GM18502 (cell line): ENCODE measurements at regions not wholly inside any gene's neighbourhood (a gene's known extent, or its start where the extent isn't known, plus 50 kb on each side); places are given as distances from the start of the nearest gene placed in this dataset.

ENCODE experiments used
- ATAC-seq: cut with Tn5 transposase; IDR thresholded peaks from one replicate; pipeline ENCODE4 v1.9.1; 2021; ENCODE audit warnings: mild to moderate bottlenecking; ENCODE audit not compliant: unreplicated experiment, poor library complexity

GRCh38 chr1:115577513-115577912 lies 64.3 kb upstream of the VANGL1 start:
- ATAC-seq, result no peak

DNA sequence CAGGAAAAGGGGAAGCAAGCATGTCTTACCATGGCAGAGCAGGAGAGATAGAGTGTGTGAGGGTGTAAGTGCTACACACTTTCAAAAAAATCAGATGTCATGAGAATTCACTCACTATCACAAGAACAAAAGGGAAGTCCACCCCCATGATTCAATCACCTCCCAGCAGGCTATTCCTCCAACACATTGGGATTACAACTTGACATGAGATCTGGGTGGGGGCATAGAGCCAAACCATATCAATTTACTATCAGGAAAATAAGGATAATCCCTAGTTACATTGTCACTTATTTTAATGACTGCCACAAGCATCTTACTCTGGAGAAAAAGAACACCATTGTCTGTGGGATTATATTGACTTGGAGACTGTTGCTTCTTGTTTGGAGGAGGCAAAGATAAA lies 66.1 kb upstream of the VANGL1 start:
- no peak for ATAC-seq

DNA sequence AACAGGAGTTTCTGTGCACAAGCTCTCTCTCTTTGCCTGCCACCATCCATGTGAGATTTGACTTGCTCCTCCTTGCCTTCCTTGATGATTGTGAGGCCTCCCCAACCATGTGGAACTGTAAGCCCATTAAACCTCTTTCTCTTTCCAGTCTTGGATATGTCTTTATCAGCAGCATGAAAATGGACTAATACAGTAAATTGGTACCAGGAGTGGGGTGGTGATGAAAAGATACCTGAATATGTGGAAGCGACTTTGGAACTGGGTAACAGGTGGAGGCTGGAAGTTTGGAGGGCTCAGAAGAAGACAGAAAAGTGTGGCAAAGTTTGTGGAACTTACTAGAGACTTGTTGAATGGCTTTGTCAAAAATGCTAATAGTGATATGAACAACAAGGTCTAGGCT lies 69.1 kb upstream of the VANGL1 start:
- ATAC-seq, result no peak

- no peak for ATAC-seq
Measured at GRCh38 chr1:115567431-115567830, 74.3 kb upstream of the VANGL1 start.

DNA sequence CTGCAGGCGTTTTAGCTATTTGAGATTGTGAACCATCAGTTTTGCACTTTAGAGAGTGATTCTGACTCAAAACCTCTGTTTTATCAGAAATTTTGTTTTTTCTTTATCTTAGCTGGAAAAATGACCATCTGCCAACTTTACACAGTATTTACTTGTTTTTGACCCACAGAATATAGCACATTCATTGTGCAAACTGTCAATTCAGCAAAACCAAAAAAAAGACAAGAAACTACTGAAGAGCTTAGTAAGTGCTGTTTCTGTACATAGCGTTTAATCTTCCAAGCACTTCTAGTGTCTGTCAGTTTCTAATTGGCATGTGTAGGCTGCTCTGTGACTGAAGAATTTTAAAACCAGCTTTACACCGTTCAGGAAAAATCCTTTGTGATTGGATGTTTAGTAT lies 76.0 kb upstream of the VANGL1 start:
- ATAC-seq, result no peak

- no peak for ATAC-seq
Measured at GRCh38 chr1:115565353-115565752, 76.4 kb upstream of the VANGL1 start.

GRCh38 chr1:115564201-115564600 lies 77.6 kb upstream of the VANGL1 start:
- ATAC-seq, result no peak

GRCh38 chr1:115560027-115560426 lies 81.7 kb upstream of the VANGL1 start:
- ATAC-seq, result no peak

DNA sequence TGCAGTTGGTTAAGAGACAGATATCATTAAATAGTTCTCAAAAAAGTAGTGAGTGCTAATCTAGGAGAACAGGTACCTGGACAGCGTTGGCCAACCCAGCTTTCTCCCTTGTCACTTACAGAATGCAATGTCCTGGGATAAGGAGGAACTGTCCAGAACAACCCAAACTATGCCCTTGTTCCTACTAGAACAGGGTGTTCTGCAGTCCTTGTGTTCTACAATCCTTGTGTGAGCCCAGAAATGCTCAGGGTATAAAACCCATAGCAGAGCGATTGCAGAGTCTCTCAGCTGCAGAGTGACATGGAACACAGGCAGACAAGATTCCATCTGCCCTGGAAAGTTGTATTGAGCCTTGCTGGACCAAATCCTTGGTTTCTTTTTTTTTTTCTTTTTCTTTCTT lies 83.5 kb upstream of the VANGL1 start:
- no peak for ATAC-seq

DNA sequence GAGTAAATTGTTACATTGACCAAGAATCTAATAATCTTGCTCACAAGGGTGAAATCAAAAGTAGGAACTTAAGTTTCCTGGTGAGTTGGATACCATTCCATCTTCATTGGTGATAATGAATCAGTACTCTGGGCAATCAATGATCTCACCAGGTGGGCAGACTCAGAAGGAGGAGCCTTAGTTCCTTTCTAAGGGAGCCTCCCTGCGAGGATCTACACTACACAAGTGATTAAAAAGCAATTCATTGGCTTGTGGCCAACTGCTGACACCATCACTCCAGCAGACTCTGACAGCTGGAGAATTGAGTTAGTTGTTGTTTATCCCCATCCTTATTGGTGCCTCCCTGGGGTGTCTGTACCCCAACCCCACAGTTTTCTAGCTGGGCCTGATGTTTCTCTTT lies 84.1 kb upstream of the VANGL1 start:
- no peak for ATAC-seq

DNA sequence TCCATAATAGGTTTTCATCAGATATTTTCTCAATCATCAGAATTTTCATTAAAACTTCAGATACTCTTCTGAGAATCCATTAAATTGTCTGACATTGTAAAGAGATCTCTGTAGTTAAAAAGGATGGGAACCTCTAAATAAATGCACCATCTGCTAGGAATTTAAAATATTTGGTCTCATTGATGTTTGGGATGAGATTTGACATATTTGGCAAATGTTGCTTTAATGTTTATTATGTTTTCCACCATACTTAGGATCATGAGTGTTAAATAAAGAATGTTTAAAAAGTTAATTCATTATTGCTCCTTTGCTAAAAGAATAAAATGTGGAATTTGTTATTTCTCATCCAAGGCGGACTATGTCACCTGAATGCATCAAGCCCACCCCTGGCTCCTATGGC lies 85.5 kb upstream of the VANGL1 start:
- ATAC-seq, result no peak

GRCh38 chr1:115555446-115555845 lies 86.3 kb upstream of the VANGL1 start:
- ATAC-seq, result no peak

- ATAC-seq, result no peak
Measured at GRCh38 chr1:115547696-115548095, 94.1 kb upstream of the VANGL1 start.

DNA sequence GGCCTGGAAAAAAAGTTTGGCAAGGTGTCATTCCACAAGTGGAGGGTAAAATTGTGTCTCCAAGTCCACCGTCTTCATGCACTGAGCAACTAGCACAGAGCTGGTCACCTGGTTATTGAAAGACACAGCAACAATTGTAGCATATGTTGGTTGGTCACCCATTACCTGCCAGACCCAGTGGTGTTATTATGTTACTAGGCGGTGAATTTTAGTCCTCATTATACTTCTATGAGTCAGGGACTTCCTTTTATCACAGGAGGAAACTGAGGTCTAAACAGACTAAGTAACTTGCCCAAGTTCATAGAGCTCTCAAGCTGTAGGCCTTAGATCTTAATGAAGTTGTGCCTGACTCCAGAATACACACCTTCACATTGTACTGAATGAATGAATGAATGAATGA lies 94.9 kb upstream of the VANGL1 start:
- no peak for ATAC-seq

DNA sequence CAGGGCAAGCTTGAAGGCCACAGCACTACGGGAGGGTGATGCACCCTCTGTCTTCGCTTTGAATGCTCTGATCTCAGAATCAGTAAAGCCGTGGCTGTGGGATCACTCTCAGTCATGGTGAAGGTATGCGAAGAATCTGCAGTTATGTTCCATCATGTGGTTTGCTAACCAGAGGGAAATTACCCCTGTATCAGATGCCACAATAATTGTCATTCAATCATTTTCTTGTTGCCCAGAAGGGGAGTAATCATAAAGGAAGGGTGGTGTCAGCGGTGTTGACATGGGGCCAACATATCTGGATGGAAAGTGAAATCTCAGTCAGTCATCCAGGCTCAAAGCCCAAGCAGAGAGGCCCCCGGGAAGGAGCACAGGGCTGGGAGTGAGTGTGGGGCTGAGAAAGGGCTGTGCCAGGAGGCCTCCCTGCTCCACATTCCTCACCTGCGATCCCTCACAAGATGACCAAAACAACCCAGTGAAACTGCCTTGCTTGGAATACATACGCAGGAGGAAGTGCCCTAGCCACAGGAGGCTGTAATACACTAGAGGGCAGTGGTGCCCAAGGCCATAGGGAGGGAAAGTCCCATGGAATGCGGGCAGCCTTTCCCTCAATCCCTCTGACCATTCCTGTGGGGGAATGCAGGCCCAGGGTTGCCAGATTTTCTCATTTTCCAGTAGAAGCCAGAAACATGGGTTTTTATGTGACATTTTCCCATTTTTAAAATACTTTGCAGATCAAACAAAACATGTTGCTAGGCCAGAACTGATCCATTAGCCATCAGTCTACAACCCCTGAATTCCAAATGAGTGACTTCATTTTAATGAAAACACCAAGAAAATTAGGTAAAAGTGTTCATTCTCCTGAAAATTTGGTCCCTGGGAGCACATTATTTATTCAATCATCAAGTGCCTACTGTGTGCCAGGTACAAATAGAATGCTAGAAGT lies 95.7 kb upstream of the VANGL1 start:
- ATAC-seq, result no peak

- ATAC-seq, result no peak
Measured at GRCh38 chr1:115545096-115545720, 96.6 kb upstream of the VANGL1 start.

DNA sequence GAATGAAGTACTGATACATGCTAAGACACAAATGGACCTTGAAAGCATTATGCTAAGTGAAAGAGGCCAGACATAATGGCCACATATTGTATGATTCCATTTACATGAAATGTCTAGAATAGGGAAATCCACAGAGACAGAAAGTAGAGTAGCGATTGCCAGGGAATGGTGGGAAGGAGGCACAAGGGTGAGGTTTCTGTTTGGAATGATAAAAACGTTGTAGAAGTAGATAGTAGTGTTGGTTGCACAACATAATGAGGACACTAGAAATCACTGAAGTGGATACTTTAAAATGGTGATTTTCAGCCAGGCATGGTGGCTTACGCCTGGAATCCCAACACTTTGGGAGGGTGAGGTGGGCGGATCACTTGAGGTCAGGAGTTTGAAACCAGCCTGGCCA lies 97.6 kb upstream of the VANGL1 start:
- no peak for ATAC-seq

GRCh38 chr1:115543247-115543646 lies 98.5 kb upstream of the VANGL1 start:
- no peak for ATAC-seq

GRCh38 chr1:115539736-115540135 lies 102.0 kb upstream of the VANGL1 start:
- no peak for ATAC-seq

- ATAC-seq, result no peak
Measured at GRCh38 chr1:115539061-115539460, 102.7 kb upstream of the VANGL1 start.

DNA sequence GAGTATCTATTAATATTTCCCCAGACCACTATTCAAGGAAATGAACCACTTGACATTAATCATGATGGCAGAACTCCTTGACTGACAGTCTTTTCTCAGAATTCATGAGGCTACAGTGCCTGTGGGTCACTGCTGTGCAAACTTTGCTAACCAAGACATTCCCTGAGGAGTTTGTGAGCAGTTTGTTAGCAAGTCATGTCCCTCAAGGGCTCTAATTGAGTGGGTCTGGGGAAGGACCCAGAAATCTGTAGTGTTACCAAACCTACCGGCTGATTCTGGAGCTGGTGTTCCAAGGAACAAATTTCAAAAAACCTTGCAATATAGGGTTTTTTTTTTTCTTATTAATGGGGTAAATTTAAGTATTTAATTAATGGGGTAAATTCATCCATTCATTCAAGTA lies 103.2 kb upstream of the VANGL1 start:
- no peak for ATAC-seq

GRCh38 chr1:115537415-115537814 lies 104.4 kb upstream of the VANGL1 start:
- ATAC-seq, result no peak
